Prostate gland (tissue), 2 donors: ENCODE measurements at regions not wholly inside any gene's neighbourhood (a gene's known extent, or its start where the extent isn't known, plus 50 kb on each side); places are given as distances from the start of the nearest gene placed in this dataset.
"Not testable (repeated sequence)": the region's sequence is repeated elsewhere in the genome, so short reads cannot be mapped to it uniquely, and the experiment has no call there.

ENCODE experiments used
- DNase-seq: peaks from one replicate; pipeline ENCODE4 v3.0.0-alpha.2; 2019; ENCODE audit warnings: low spot score
- H3K27ac ChIP-seq, 2 donors: fragments of 200-600 bp; sonication (generic); 2 replicates each; pipeline ENCODE4 v1.5.1; 2017 to 2019
- H3K27me3 ChIP-seq: fragments of 200-600 bp; sonication (generic); replicated peaks from 2 replicates; pipeline ENCODE4 v1.5.1; 2019; ENCODE audit not compliant: insufficient read depth
- H3K36me3 ChIP-seq, 2 donors: fragments of 200-600 bp; sonication (generic); 1 replicate in 1 of 2; 2 replicates in 1 of 2; pipeline versions ENCODE4 v1.5.1 to v1.8.1; 2017 to 2019
- H3K4me1 ChIP-seq: fragments of 200-600 bp; sonication (generic); replicated peaks from 2 replicates; pipeline ENCODE4 v1.5.1; 2019
- H3K4me3 ChIP-seq, 2 donors: fragments of 200-600 bp; sonication (generic); 2 replicates each; pipeline ENCODE4 v1.5.1; 2017 to 2019
- H3K9me3 ChIP-seq: fragments of 200-600 bp; sonication (generic); 2 replicates; pipeline ENCODE4 v1.5.1; 2017
- CTCF ChIP-seq, 4 experiments: fragments of 200-600 bp in 2 of 4; fragments of 450-650 bp in 2 of 4; sonication (generic) in 2 of 4; IDR thresholded peaks; 1 replicate in 3 of 4; 2 replicates in 1 of 4; pipeline ENCODE4 v1.5.1; 2016 to 2019; ENCODE audit warnings: antibody characterized with exemption in 4 of 4, mild to moderate bottlenecking in 2 of 4, moderate library complexity in 2 of 4
- POLR2A ChIP-seq: fragments of 450-650 bp; IDR thresholded peaks from one replicate; pipeline ENCODE4 v1.6.1; 2016; ENCODE audit warnings: antibody characterized with exemption, mild to moderate bottlenecking
- POLR2AphosphoS5 ChIP-seq: sonication (generic); formaldehyde crosslinking; IDR thresholded peaks from one replicate; pipeline ENCODE4 v1.6.1; 2017; ENCODE audit warnings: antibody characterized with exemption
- WGBS: methylation state at CpG from one replicate; pipeline ENCODE4 v1.1.5; 2018; 5-methylcytosine and 5-hydroxymethylcytosine counted together
- intact Hi-C: fragments of 100-400 bp; cut with DNase I; formaldehyde crosslinking; loops from one replicate; pipeline ENCODE4 v1.14.2; 2022

DNA sequence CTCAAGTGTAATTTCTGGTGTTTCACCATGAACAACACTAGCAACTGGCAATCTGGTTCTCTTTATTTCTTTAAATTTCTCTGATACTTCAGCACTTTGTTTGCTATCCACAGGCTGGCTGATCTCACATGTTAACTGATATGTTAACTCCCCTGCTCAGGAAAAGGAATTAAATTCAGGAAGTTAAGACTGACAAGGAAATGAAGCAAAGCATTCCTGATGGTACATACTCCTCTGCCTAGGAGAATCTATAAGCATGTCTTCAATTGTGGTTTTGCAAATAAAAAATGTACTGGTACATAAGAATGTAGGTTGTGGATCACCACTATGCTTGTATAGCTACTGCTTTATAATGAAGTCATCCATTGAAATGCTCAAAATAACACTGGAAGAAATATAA is 1119.2 kb upstream of the INTU start:
- Histone ChIP-seq H3K36me3 (no peaks in the 10 kb centered on the region), H3K4me1 (no peaks in the 10 kb centered on the region), H3K4me3 (no peak overlapping the region), H3K9me3 (no peaks in the 10 kb centered on the region), H3K27ac (no peak overlapping the region), H3K27me3 (no peaks in the 10 kb centered on the region)
- TF ChIP-seq POLR2AphosphoS5 (no peak), CTCF (IDR thresholded peaks at IDR 0.05) (no peak), POLR2A (no peak)
- intact Hi-C loops = no loop called here
- DNase-seq = no peak

- intact Hi-C loops = no loop called here
- Histone ChIP-seq H3K9me3 (no peaks in the 10 kb centered on the region), H3K27ac (no peak overlapping the region), H3K36me3 (no peaks in the 10 kb centered on the region), H3K4me3 (no peak overlapping the region), H3K4me1 (no peaks in the 10 kb centered on the region), H3K27me3 (no peaks in the 10 kb centered on the region)
- DNase-seq = no peak
- TF ChIP-seq CTCF (IDR thresholded peaks at IDR 0.05) = no peak
- no peak for TF ChIP-seq POLR2AphosphoS5
- TF ChIP-seq POLR2A = no peak
- 81% methylated on average over 1 of the region's 1 CpG for WGBS
Observed at GRCh38 chr4:126520731-126521130, 1112.0 kb upstream of the INTU start.

- H3K27ac ChIP-seq, DNase-seq, H3K4me1 ChIP-seq, H3K36me3 ChIP-seq, H3K9me3 ChIP-seq, H3K27me3 ChIP-seq, H3K4me3 ChIP-seq, intact Hi-C loops: not testable (repeated sequence)
- WGBS = 92% methylated on average over 2 of the region's 2 CpGs
Observed at GRCh38 chr4:126525400-126525799, 1107.4 kb upstream of the INTU start.

- WGBS = 74% methylated on average over 2 of the region's 2 CpGs
- Histone ChIP-seq H3K4me1 (no peaks in the 10 kb centered on the region), H3K27ac (no peak overlapping the region), H3K9me3 (no peaks in the 10 kb centered on the region), H3K27me3 (no peaks in the 10 kb centered on the region), H3K36me3 (no peaks in the 10 kb centered on the region), H3K4me3 (no peak overlapping the region)
- intact Hi-C loops = no loop called here
- DNase-seq = no peak
- TF ChIP-seq POLR2A (no peak), CTCF (IDR thresholded peaks at IDR 0.05) (no peak), POLR2AphosphoS5 (no peak)
Observed at GRCh38 chr4:126526335-126526734, 1106.4 kb upstream of the INTU start.

DNA sequence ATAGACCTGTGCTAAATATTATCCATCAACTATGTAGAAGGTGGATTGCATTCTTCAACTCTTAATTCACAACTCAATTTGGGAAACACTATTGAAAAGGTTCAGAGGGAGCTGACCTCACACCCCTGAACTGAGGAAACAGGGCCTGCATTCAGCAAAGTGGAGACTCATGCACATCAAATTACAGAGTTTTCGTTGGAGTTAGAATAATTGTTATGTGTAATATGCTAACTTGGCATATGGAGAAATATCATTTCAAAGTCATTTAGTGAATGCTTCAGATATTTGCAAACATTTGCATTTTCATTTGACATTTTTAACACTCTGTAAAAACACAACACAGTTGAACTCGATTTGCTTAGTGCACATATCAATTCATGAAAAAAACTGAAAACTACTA is 1102.8 kb upstream of the INTU start:
- no peaks in the 10 kb centered on the region for H3K4me1 ChIP-seq
- no peaks in the 10 kb centered on the region for H3K36me3 ChIP-seq
- no peak for DNase-seq
- H3K4me3 ChIP-seq = no peak overlapping the region
- TF ChIP-seq POLR2AphosphoS5 (no peak), POLR2A (no peak), CTCF (IDR thresholded peaks at IDR 0.05) (no peak)
- intact Hi-C loops = no loop called here
- no peaks in the 10 kb centered on the region for H3K27me3 ChIP-seq
- no peaks in the 10 kb centered on the region for H3K9me3 ChIP-seq
- no peak overlapping the region for H3K27ac ChIP-seq
- 77% methylated on average over 2 of the region's 2 CpGs for WGBS
